Kidney (tissue), 13 donors: ENCODE measurements at regions not wholly inside any gene's neighbourhood (a gene's known extent, or its start where the extent isn't known, plus 50 kb on each side); places are given as distances from the start of the nearest gene placed in this dataset.
"Not testable (repeated sequence)": the region's sequence is repeated elsewhere in the genome, so short reads cannot be mapped to it uniquely, and the experiment has no call there.

ENCODE experiments used
- DNase-seq, 5 donors: peaks; one replicate each; pipeline ENCODE4 v3.0.0-alpha.2; 2013 to 2020
- FAIRE-seq: peaks from 2 replicates; lab custom pipeline; 2012; peaks lifted over from hg19 to GRCh38; lab: Jason Lieb, UNC
- H3K27ac ChIP-seq, 2 donors: one replicate each; pipeline ENCODE4 v1.7.0; 2013; ENCODE audit warnings: low read depth in 2 of 2, low read length in 2 of 2, inconsistent platforms in 1 of 2
- H3K27me3 ChIP-seq: one replicate; pipeline ENCODE4 v1.7.1; 2013; ENCODE audit warnings: low read length, inconsistent platforms; ENCODE audit not compliant: control insufficient read depth, insufficient read depth
- H3K36me3 ChIP-seq, 3 donors: one replicate each; pipeline versions ENCODE4 v1.7.0 to v1.7.1; 2013; ENCODE audit warnings: low read length in 3 of 3, control low read depth in 1 of 3, inconsistent platforms in 1 of 3; ENCODE audit not compliant: insufficient read depth in 3 of 3, control insufficient read depth in 2 of 3
- H3K4me1 ChIP-seq, 3 donors: one replicate each; pipeline versions ENCODE4 v1.7.0 to v1.7.1; 2013; ENCODE audit warnings: low read length in 3 of 3, inconsistent platforms in 1 of 3, low read depth in 1 of 3; ENCODE audit not compliant: control insufficient read depth in 2 of 3, insufficient read depth in 2 of 3
- H3K4me3 ChIP-seq, 3 donors: one replicate each; pipeline versions ENCODE4 v1.7.0 to v1.8.1; 2013; ENCODE audit warnings: low read length in 3 of 3, control low read depth in 1 of 3, inconsistent platforms in 1 of 3
- H3K9ac ChIP-seq, 3 donors: one replicate each; pipeline versions ENCODE4 v1.7.0 to v1.7.1; 2013; ENCODE audit warnings: low read length in 3 of 3, control low read depth in 1 of 3, inconsistent platforms in 1 of 3
- H3K9me3 ChIP-seq, 3 donors: one replicate each; pipeline versions ENCODE4 v1.7.0 to v1.7.1; 2013; ENCODE audit warnings: low read length in 3 of 3, control low read depth in 1 of 3, inconsistent platforms in 1 of 3; ENCODE audit not compliant: control insufficient read depth in 2 of 3, insufficient read depth in 1 of 3
- intact Hi-C: fragments of 100-400 bp; cut with DNase I; formaldehyde crosslinking; loops from one replicate; pipeline ENCODE4 v1.11.1; 2022
- TF ChIP-seq, protein P1 (sequence below): IDR thresholded peaks from 3 replicates; pipeline ENCODE4 v1.5.1; 2012; ENCODE audit warnings: mild to moderate bottlenecking, moderate library complexity, borderline replicate concordance; ENCODE audit not compliant: insufficient read depth; ENCODE audit errors: extremely low read depth
- donor health status: control.
- donor health status: control.
- donor health status: control.
- donor health status: control.
- donor health status: control.
- donor health status: DM: yes; HTN: yes; CAD: no.
- donor health status: Normal renal cell carcinoma (clear cell type).

DNA sequence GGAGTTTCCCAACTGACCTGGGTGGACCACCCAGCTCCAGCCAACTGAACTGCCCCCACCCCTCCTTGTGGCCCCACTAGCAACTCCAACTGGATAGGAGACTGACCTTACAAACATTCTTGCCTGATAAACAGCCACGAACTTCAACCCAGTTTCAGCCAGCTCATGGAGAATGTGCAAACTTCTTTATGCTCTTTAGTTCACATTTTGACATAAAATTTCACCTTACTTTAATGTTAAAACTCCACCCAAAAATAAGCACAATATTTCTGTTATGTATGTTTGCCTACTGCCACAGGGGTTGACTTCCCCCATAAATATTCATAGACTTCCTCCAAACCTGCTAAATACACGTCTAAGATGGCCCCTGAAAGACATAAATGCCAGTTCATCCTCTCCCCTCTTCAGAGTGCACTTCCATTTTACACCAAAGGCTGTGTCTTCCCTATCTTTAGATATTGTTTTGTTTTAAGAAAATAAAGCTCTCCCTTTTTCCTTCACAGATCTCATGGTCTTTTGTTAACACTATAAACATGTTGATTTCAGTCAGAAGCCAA, 643.7 kb downstream of the EPM2A start:
- no peaks in the 10 kb centered on the region for H3K27me3 ChIP-seq
- FAIRE-seq: no peak

DNA sequence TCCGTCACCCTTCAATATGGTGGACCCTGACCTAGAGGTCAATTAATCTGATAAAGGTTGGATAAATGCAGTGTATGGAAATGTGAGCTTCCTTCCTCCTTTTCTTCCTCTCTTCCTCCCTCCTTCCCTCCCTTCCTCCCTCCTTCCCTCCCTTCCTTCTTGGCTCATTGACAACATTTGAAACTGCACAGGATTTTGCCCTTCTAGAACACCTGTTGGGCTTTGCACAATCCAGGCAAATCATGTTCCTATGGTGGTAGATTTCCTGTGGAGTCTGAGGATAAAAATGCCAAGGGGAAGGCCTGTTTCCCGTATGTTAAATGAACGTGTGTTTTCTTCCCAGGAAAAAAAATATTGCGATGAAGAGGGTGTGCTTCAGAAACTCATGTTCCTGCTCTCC, 642.8 kb downstream of the EPM2A start:
- TF ChIP-seq, protein P1, sequence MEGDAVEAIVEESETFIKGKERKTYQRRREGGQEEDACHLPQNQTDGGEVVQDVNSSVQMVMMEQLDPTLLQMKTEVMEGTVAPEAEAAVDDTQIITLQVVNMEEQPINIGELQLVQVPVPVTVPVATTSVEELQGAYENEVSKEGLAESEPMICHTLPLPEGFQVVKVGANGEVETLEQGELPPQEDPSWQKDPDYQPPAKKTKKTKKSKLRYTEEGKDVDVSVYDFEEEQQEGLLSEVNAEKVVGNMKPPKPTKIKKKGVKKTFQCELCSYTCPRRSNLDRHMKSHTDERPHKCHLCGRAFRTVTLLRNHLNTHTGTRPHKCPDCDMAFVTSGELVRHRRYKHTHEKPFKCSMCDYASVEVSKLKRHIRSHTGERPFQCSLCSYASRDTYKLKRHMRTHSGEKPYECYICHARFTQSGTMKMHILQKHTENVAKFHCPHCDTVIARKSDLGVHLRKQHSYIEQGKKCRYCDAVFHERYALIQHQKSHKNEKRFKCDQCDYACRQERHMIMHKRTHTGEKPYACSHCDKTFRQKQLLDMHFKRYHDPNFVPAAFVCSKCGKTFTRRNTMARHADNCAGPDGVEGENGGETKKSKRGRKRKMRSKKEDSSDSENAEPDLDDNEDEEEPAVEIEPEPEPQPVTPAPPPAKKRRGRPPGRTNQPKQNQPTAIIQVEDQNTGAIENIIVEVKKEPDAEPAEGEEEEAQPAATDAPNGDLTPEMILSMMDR: no peak
- no peaks in the 10 kb centered on the region for H3K4me1 ChIP-seq
- no peak overlapping the region for H3K27ac ChIP-seq
- H3K4me3 ChIP-seq: no peak overlapping the region
- H3K27me3 ChIP-seq: no peaks in the 10 kb centered on the region
- H3K9ac ChIP-seq: no peak overlapping the region
- DNase-seq: no peak
- peaks cover 0 to 2% (median 0%) of the 10 kb centered on the region in 3 donors for H3K9me3 ChIP-seq
- FAIRE-seq: no peak
- H3K36me3 ChIP-seq: no peaks in the 10 kb centered on the region
- intact Hi-C loops: no loop called here

More for the DNA sequence above, 643.7 kb downstream of the EPM2A start:
- Histone ChIP-seq H3K9me3 (peaks cover 0 to 2% (median 0%) of the 10 kb centered on the region in 3 donors), H3K36me3 (no peaks in the 10 kb centered on the region), H3K4me3 (no peak overlapping the region), H3K9ac (no peak overlapping the region), H3K4me1 (no peaks in the 10 kb centered on the region), H3K27ac (no peak overlapping the region)
- intact Hi-C loops: no loop called here
- DNase-seq: no peak
- TF ChIP-seq, protein P1: no peak

DNA sequence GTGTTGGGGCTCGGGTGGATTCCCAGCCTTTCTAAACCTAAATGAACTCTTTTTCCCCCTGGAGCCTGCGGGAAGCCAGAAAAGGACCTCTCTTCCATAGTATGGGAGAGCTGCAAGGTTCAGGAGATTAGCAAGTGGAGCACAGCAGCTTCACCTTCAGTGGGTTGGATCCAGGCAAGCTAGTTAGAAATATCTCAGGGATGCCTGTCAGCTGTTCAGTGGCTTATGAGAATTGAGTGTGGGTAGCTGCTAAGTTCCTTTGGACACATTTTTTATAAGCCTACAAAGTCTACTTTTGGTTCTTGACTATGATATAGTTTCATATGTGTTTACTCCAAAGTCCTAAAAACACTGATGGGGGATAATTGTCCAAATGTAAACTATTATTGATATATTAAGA, 642.1 kb downstream of the EPM2A start:
- Histone ChIP-seq H3K4me3 (no peak overlapping the region), H3K4me1 (no peaks in the 10 kb centered on the region), H3K9ac (no peak overlapping the region), H3K27ac (no peak overlapping the region), H3K27me3 (no peaks in the 10 kb centered on the region), H3K9me3 (peaks cover 0 to 2% (median 0%) of the 10 kb centered on the region in 3 donors), H3K36me3 (no peaks in the 10 kb centered on the region)
- TF ChIP-seq, protein P1: no peak
- DNase-seq (no peak), FAIRE-seq (no peak)
- intact Hi-C loops: no loop called here

DNA sequence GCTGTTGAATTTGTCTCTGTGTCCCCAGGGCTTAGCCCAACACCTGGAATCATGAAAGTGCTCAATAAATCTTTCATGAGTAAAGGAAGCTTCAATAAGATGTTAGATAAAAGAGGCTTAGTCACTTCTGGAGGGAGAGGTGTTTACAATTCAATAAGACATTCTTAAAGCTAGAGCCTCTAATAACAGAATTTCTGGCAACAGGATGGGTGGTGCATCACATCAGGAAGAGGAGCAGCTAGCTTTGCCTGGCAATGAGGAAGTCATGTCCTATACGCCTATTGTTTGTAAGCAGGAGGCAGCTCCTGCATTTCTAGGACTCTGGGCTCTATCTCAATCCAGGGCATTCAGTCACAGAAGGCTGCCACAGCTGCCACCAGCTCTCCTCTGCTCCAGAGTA, 638.5 kb downstream of the EPM2A start:
- FAIRE-seq: no peak
- no peak for DNase-seq
- TF ChIP-seq, protein P1: no peak
- no peak overlapping the region for H3K9ac ChIP-seq
- H3K9me3 ChIP-seq: peaks cover 0 to 2% (median 0%) of the 10 kb centered on the region in 3 donors
- intact Hi-C loops: no loop called here
- no peaks in the 10 kb centered on the region for H3K27me3 ChIP-seq
- no peaks in the 10 kb centered on the region for H3K4me1 ChIP-seq
- no peak overlapping the region for H3K4me3 ChIP-seq
- H3K27ac ChIP-seq: no peak overlapping the region
- no peaks in the 10 kb centered on the region for H3K36me3 ChIP-seq

DNA sequence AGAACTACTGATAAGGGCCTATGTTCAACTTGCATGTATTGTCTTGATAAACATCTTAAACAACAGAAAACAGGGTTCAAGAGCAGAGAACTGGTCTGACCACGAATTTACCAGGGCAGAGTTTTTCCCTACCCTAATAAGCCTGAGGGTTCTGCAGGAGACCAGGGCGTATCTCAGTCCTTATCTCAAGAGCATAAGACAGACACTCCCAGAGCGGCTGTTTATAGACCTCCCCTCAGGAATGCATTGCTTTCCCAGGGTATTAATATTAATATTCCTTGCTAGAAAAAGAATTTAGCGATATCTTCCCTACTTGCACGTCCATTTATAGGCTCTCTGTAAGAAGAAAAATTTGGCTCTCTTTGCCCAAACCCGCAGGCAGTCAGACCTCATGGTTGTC, 637.2 kb downstream of the EPM2A start:
- intact Hi-C loops, H3K27me3 ChIP-seq, FAIRE-seq, H3K9me3 ChIP-seq, DNase-seq, H3K27ac ChIP-seq, H3K4me3 ChIP-seq, H3K9ac ChIP-seq, H3K36me3 ChIP-seq, H3K4me1 ChIP-seq: not testable (repeated sequence)
